NT2/D1 (cell line): ENCODE measurements at regions not wholly inside any gene's neighbourhood (a gene's known extent, or its start where the extent isn't known, plus 50 kb on each side); places are given as distances from the start of the nearest gene placed in this dataset.

ENCODE experiments used
- DNase-seq: peaks from one replicate; pipeline ENCODE4 v3.0.0-alpha.2; 2011; ENCODE audit warnings: low read depth, low spot score
- H3K27me3 ChIP-seq: 2 replicates; pipeline ENCODE4 v1.6.0; 2011; ENCODE audit warnings: mild to moderate bottlenecking; ENCODE audit not compliant: insufficient read length, insufficient read depth
- H3K36me3 ChIP-seq: 2 replicates; pipeline ENCODE4 v1.6.1; 2011; ENCODE audit warnings: mild to moderate bottlenecking, low read length, mixed read lengths; ENCODE audit not compliant: insufficient read depth, insufficient read length
- H3K4me1 ChIP-seq: 2 replicates; pipeline ENCODE4 v1.5.1; 2011; ENCODE audit not compliant: insufficient read depth, insufficient read length
- H3K4me3 ChIP-seq: 2 replicates; pipeline ENCODE4 v1.5.1; 2011; ENCODE audit warnings: low read depth; ENCODE audit not compliant: insufficient read length
- H3K9ac ChIP-seq: 2 replicates; pipeline ENCODE4 v1.6.0; 2011; ENCODE audit warnings: low read depth; ENCODE audit not compliant: insufficient read length
- H3K9me3 ChIP-seq: 2 replicates; pipeline ENCODE4 v1.5.1; 2011; ENCODE audit warnings: mild to moderate bottlenecking, low read length; ENCODE audit not compliant: insufficient read depth
- SUZ12 ChIP-seq: IDR thresholded peaks from 2 replicates; pipeline ENCODE4 v1.6.1; 2011; ENCODE audit not compliant: insufficient read length, insufficient read depth; ENCODE audit errors: extremely low read depth
- YY1 ChIP-seq: IDR thresholded peaks from 2 replicates; pipeline ENCODE4 v1.6.1; 2011; ENCODE audit not compliant: insufficient read length, insufficient read depth
- ZNF274 ChIP-seq: IDR thresholded peaks from 2 replicates; pipeline ENCODE4 v1.6.1; 2011; ENCODE audit warnings: mild to moderate bottlenecking, low read depth, low read length

DNA sequence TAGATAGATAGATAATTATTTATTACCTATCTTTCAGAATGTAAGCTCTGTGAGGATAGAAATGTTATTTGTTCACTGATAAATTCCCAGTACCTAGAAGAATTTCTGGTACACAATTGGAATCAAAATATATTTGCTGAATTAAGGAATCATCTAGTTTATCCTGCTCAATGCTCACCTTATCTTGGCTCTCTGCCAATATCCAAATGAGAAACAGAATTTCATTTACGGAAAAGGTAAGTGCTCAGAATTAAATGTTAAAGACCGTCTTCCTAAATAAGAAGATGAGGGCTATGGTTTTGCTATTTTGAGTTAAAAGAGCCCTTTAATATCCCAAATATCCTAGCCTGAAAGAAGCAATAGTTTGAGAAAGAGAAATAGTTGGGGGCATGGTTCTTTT, 232.1 kb upstream of the PDE4D start:
- Histone ChIP-seq H3K27me3 (no peaks in the 10 kb centered on the region), H3K4me1 (no peaks in the 10 kb centered on the region), H3K9me3 (no peaks in the 10 kb centered on the region), H3K4me3 (no peak overlapping the region), H3K36me3 (no peaks in the 10 kb centered on the region), H3K9ac (no peak overlapping the region)
- TF ChIP-seq SUZ12 (no peak), ZNF274 (no peak), YY1 (no peak)
- DNase-seq = no peak

DNA sequence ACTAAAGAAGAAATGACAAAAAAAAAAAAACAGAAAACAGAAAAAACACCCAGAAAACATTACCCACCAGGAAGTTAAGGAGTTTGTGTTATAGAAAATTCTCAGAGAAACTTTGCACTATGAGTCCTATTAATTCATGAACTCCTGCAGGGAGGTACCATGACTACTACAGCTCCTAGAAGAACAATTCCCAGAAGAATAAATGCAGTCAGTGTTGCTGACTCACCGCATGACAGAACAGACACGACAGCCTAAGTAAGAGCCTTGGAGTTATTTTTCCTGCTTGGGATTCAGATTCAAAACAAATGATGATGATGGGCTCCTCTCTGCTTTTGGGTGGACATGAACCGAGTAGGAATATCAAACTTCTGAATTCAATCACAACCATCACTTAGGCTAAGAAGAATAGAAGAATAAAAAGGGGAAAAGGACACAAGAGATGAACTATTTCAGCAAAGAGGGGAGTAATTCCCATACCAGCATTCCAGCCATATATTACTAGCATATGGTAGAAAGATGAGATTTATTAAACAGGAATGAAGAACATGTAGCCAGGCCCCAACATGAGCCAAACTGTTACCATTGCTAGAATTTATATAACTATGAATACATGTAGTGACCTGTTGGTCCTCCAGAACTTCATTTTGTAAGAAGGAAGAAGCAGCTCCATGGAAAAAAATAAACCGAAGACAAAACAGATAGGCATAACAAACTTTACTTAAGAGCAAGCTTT, 209.6 kb upstream of the PDE4D start:
- Histone ChIP-seq H3K4me3 (no peak overlapping the region), H3K9me3 (no peaks in the 10 kb centered on the region), H3K27me3 (no peaks in the 10 kb centered on the region), H3K9ac (no peak overlapping the region), H3K4me1 (no peaks in the 10 kb centered on the region), H3K36me3 (no peaks in the 10 kb centered on the region)
- no peak for DNase-seq
- TF ChIP-seq ZNF274 = no peak

DNA sequence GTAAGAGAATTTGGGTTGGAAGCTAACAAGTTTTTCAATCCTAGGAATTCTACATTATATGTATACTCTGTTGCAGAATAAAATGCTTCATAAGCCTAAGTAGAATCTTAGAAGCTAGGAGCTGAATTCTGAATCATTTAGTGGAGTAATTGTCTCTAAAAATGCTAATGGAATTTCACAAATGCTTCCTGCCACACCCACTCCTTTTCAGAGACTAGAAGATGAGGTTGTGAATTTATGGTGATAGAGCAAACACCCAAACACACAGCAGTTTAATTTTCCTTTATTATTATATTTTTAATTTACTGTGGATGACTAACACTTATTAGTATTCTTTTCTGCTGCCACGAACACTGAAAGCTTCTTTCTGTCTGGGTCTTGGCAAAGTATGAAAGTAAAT, 208.0 kb upstream of the PDE4D start:
- no peaks in the 10 kb centered on the region for H3K27me3 ChIP-seq
- H3K4me3 ChIP-seq = no peak overlapping the region
- H3K4me1 ChIP-seq = no peaks in the 10 kb centered on the region
- H3K36me3 ChIP-seq = no peaks in the 10 kb centered on the region
- H3K9me3 ChIP-seq = no peaks in the 10 kb centered on the region
- DNase-seq = no peak
- H3K9ac ChIP-seq = no peak overlapping the region
- TF ChIP-seq ZNF274 (no peak), YY1 (no peak), SUZ12 (no peak)

DNA sequence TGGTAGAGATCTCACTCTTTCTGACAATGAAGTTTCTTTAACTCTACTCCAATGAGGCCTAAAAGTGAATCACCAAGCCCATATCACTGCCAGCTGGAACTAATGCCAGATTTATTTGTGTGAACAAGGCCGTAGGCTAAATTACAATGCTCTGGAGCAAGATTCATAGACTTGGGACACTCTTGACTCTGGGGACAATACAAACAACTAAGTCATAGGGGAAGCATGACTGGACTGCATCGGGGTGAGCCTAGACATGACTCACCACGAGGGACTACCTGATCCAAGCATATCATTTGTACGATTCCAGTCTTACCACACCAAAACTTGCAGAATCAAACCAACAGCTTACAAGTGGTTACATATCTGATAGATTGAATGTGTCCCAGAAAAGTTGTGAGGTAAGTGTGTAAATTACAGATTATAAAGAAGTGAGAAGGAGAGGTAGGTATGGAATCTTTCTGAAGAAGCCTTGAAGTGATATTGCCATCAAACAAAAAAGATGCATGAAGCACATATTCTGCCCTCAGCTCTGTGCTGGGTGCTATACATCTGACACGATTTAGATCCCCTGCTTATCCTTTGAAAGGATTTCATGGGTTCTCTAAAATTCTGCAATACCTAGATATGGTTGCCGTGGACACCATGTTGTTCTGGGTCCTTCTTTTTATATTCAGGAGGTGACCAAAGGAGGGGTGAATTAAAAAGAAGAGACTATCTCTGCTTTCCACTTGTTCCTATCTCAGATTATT, 199.3 kb upstream of the PDE4D start:
- no peak overlapping the region for H3K4me3 ChIP-seq
- no peaks in the 10 kb centered on the region for H3K9me3 ChIP-seq
- H3K36me3 ChIP-seq = no peaks in the 10 kb centered on the region
- DNase-seq = no peak
- H3K27me3 ChIP-seq = no peaks in the 10 kb centered on the region
- H3K4me1 ChIP-seq = no peaks in the 10 kb centered on the region
- H3K9ac ChIP-seq = no peak overlapping the region
- TF ChIP-seq SUZ12 (no peak), ZNF274 (no peak), YY1 (no peak)

DNA sequence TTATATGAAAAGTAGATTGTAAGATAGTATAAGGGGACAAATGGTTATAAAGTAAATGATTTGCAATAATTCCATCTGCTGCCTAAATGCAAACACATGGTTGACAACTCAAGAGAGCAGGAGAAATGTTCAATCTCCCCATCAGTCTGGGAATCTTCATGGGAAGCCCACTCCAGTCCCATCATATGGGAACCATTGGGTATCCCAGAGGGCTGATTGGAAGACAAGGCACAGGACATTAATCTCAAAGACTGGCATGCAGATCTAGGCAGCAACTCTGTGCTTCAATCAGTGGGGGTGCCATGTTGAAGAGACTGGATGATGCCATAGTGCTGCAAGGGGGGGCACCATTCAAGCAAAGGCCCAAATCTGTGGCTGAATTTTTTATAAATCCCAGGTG, 193.1 kb upstream of the PDE4D start:
- TF ChIP-seq ZNF274 (no peak), YY1 (no peak), SUZ12 (no peak)
- Histone ChIP-seq H3K4me1 (no peaks in the 10 kb centered on the region), H3K4me3 (no peak overlapping the region), H3K36me3 (no peaks in the 10 kb centered on the region), H3K9ac (no peak overlapping the region), H3K27me3 (no peaks in the 10 kb centered on the region), H3K9me3 (no peaks in the 10 kb centered on the region)
- no peak for DNase-seq

DNA sequence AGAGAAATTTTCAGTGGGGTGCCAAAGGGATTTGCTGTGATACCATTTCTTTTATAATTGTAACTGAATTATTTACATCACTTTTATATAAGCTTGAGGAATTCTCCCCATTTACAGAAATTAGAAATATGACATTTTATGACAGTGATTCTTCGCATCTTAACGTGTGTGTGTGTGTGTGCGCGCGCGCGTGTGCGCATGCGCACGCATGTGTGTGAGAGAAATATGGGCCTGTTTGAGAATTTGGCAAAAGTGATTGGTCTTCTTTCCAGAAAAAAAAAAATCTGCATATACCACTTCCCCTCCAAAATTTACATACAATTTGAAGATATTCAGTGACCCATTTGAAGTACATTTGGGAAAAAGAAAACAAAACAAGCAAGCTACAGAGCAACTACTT, 190.7 kb upstream of the PDE4D start:
- DNase-seq = no peak
- Histone ChIP-seq H3K4me3 (no peak overlapping the region), H3K9ac (no peak overlapping the region), H3K9me3 (no peaks in the 10 kb centered on the region), H3K27me3 (no peaks in the 10 kb centered on the region), H3K36me3 (no peaks in the 10 kb centered on the region), H3K4me1 (no peaks in the 10 kb centered on the region)
- TF ChIP-seq SUZ12 (no peak), YY1 (no peak), ZNF274 (no peak)

DNA sequence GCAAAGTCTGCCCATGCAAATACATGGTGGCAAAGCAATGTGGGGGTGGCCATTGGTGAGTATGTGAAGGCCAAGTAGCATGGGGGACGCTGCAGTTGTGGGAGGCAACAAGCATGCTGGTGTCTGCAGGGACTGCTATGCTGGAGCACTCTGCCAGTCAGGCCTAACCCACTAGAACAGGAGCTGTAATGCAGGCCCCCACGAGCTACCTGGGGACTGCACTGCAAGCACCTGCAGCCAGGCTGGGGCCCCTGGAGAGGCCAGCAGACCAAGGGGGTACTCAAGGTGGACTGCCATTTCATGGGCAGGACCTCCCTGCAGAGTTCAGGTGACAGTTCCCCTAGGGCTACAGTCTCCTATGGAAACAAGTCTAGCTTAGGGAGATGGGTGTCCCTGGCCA, 183.8 kb upstream of the PDE4D start:
- H3K9me3 ChIP-seq = no peaks in the 10 kb centered on the region
- no peak overlapping the region for H3K9ac ChIP-seq
- no peaks in the 10 kb centered on the region for H3K4me1 ChIP-seq
- H3K36me3 ChIP-seq = no peaks in the 10 kb centered on the region
- H3K27me3 ChIP-seq = no peaks in the 10 kb centered on the region
- TF ChIP-seq SUZ12 = no peak
- TF ChIP-seq ZNF274 = no peak
- TF ChIP-seq YY1 = no peak
- H3K4me3 ChIP-seq = no peak overlapping the region
- DNase-seq = no peak
